OCI-LY7 (cell line): ENCODE measurements at regions not wholly inside any gene's neighbourhood (a gene's known extent, or its start where the extent isn't known, plus 50 kb on each side); places are given as distances from the start of the nearest gene placed in this dataset.

Experiments
- BruUV-seq: library from RNA; stranded (reverse); fragments of 400-500 nt; replicated peaks from 2 replicates; lab custom pipeline; 2021; lab: Mats Ljungman, UMichigan
- CTCF ChIA-PET: fragments of 300-600 bp; sonication (Branson Sonifier 250); formaldehyde crosslinking; loops from one replicate; lab custom pipeline; 2022; ENCODE audit warnings: antibody characterized with exemption; ENCODE audit not compliant: unreplicated experiment; lab: Charles Lee
- POLR2A ChIA-PET: fragments of 300-600 bp; sonication (Branson Sonifier 250); formaldehyde crosslinking; loops from one replicate; lab custom pipeline; 2022; ENCODE audit warnings: antibody characterized with exemption; lab: Charles Lee
- DNase-seq: peaks from one replicate; pipeline ENCODE4 v3.0.0-alpha.2; 2015; ENCODE audit warnings: low spot score
- H2AFZ ChIP-seq: fragments of 200-600 bp; sonication (generic), shearing (Covaris generic); 2 replicates; pipeline ENCODE4 v1.6.1; 2014; ENCODE audit warnings: mild to moderate bottlenecking, antibody characterized with exemption, low read length, moderate library complexity
- H3K27ac ChIP-seq: fragments of 200-600 bp; sonication (generic); 2 replicates; pipeline ENCODE4 v1.5.1; 2014; ENCODE audit warnings: mixed run types, low read depth, mild to moderate bottlenecking, moderate library complexity, low read length, inconsistent platforms; ENCODE audit not compliant: poor library complexity, severe bottlenecking
- H3K36me3 ChIP-seq: fragments of 200-600 bp; sonication (generic); 2 replicates; pipeline ENCODE4 v1.6.1; 2014; ENCODE audit warnings: mild to moderate bottlenecking, antibody characterized with exemption, low read length, moderate library complexity, mixed read lengths; ENCODE audit not compliant: insufficient read depth
- H3K4me1 ChIP-seq: fragments of 200-600 bp; sonication (generic); 2 replicates; pipeline ENCODE4 v1.5.1; 2014; ENCODE audit warnings: mild to moderate bottlenecking, low read length; ENCODE audit not compliant: insufficient read depth, poor library complexity, severe bottlenecking
- H3K4me2 ChIP-seq: fragments of 200-600 bp; sonication (generic); 2 replicates; pipeline ENCODE4 v1.6.1; 2014; ENCODE audit warnings: mild to moderate bottlenecking, low read length
- H3K4me3 ChIP-seq: fragments of 200-600 bp; sonication (generic); 2 replicates; pipeline ENCODE4 v1.5.1; 2014; ENCODE audit warnings: mild to moderate bottlenecking, low read depth, low read length; ENCODE audit not compliant: poor library complexity, severe bottlenecking
- H3K79me2 ChIP-seq: fragments of 200-600 bp; sonication (generic); 2 replicates; pipeline ENCODE4 v1.6.1; 2016; ENCODE audit warnings: low read depth, mild to moderate bottlenecking, low read length, moderate library complexity, mixed read lengths; ENCODE audit not compliant: insufficient read depth
- H3K9me2 ChIP-seq: fragments of 200-600 bp; sonication (generic); 2 replicates; pipeline ENCODE4 v1.6.1; 2016; ENCODE audit warnings: mild to moderate bottlenecking, low read length, mixed read lengths; ENCODE audit not compliant: insufficient read depth
- H3K9me3 ChIP-seq: fragments of 200-600 bp; sonication (generic); 2 replicates; pipeline ENCODE4 v1.6.1; 2014; ENCODE audit warnings: mild to moderate bottlenecking, mixed run types, low read length, mixed read lengths
- H4K20me1 ChIP-seq: fragments of 200-600 bp; sonication (generic); 2 replicates; pipeline ENCODE4 v1.6.1; 2014; ENCODE audit warnings: mild to moderate bottlenecking, antibody characterized with exemption, low read length, moderate library complexity, mixed read lengths; ENCODE audit not compliant: insufficient read depth
- EZH2phosphoT487 ChIP-seq: fragments of 200-600 bp; sonication (generic); IDR thresholded peaks from 2 replicates; pipeline ENCODE4 v1.6.1; 2018; ENCODE audit warnings: low read depth, borderline replicate concordance, mild to moderate bottlenecking, mixed run types, antibody characterized with exemption, low read length, moderate library complexity, mixed read lengths
- intact Hi-C: fragments of 100-400 bp; cut with micrococcal nuclease; formaldehyde crosslinking; loops from one replicate; pipeline ENCODE4 v1.10.0; 2022; ENCODE audit not compliant: unreplicated experiment
- TF ChIP-seq, protein P1 (sequence below): fragments of 200-600 bp; sonication (generic); conservative IDR thresholded peaks from 2 replicates; pipeline ENCODE4 v1.5.1; 2014; ENCODE audit warnings: mild to moderate bottlenecking, antibody characterized with exemption, low read length, moderate library complexity, mixed read lengths

- no peaks in the 10 kb centered on the region for H3K9me3 ChIP-seq
- ChIA-PET CTCF (no interaction called here), POLR2A (no interaction called here)
- TF ChIP-seq, protein P1, sequence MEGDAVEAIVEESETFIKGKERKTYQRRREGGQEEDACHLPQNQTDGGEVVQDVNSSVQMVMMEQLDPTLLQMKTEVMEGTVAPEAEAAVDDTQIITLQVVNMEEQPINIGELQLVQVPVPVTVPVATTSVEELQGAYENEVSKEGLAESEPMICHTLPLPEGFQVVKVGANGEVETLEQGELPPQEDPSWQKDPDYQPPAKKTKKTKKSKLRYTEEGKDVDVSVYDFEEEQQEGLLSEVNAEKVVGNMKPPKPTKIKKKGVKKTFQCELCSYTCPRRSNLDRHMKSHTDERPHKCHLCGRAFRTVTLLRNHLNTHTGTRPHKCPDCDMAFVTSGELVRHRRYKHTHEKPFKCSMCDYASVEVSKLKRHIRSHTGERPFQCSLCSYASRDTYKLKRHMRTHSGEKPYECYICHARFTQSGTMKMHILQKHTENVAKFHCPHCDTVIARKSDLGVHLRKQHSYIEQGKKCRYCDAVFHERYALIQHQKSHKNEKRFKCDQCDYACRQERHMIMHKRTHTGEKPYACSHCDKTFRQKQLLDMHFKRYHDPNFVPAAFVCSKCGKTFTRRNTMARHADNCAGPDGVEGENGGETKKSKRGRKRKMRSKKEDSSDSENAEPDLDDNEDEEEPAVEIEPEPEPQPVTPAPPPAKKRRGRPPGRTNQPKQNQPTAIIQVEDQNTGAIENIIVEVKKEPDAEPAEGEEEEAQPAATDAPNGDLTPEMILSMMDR: no peak
- no peak for TF ChIP-seq EZH2phosphoT487
- no peaks in the 10 kb centered on the region for H3K4me1 ChIP-seq
- H3K79me2 ChIP-seq: no peaks in the 10 kb centered on the region
- H4K20me1 ChIP-seq: no peaks in the 10 kb centered on the region
- no peak overlapping the region for H3K4me2 ChIP-seq
- intact Hi-C loops: no loop called here
- DNase-seq: no peak
- H3K4me3 ChIP-seq: no peak overlapping the region
- H3K36me3 ChIP-seq: no peaks in the 10 kb centered on the region
- no peak overlapping the region for H3K27ac ChIP-seq
- no TSS peak for BruUV-seq
- H3K9me2 ChIP-seq: no peaks in the 10 kb centered on the region
- no peak overlapping the region for H2AFZ ChIP-seq
Observed at GRCh38 chr22:48613566-48614200, 1214.0 kb downstream of the BRD1 start.

- intact Hi-C loops: no loop called here
- CTCF ChIA-PET: no interaction called here
- no TSS peak for BruUV-seq
Observed at GRCh38 chr22:48612077-48612995, 1215.3 kb downstream of the BRD1 start.

More at GRCh38 chr22:48612077-48612995, 1215.3 kb downstream of the BRD1 start:
- H2AFZ ChIP-seq: no peak overlapping the region
- DNase-seq: no peak
- H4K20me1 ChIP-seq: no peaks in the 10 kb centered on the region
- H3K4me2 ChIP-seq: no peak overlapping the region
- POLR2A ChIA-PET: no interaction called here
- H3K27ac ChIP-seq: no peak overlapping the region
- H3K4me3 ChIP-seq: no peak overlapping the region
- H3K36me3 ChIP-seq: no peaks in the 10 kb centered on the region
- H3K4me1 ChIP-seq: no peaks in the 10 kb centered on the region
- no peak for TF ChIP-seq EZH2phosphoT487
- TF ChIP-seq, protein P1: no peak
- no peaks in the 10 kb centered on the region for H3K79me2 ChIP-seq
- H3K9me3 ChIP-seq: no peaks in the 10 kb centered on the region
- no peaks in the 10 kb centered on the region for H3K9me2 ChIP-seq
